ENCODE measurements at regions not wholly inside any gene's neighbourhood (a gene's known extent, or its start where the extent isn't known, plus 50 kb on each side); places are given as distances from the start of the nearest gene placed in this dataset.

- Histone ChIP-seq H2BK5ac (ENCODE audit: low read depth, low read length) (no peak overlapping the region), H2BK20ac (ENCODE audit: low read length) (no peak overlapping the region), H3K4me1 (replicated peaks in 1 of 4; ENCODE audit: control insufficient read depth in 3 of 4, insufficient read depth in 4 of 4, low read length in 3 of 4) (no peaks in the 10 kb centered on the region; a peak in 1 of 7 replicates), H2AFZ (ENCODE audit: low read length) (no peak overlapping the region), H4K8ac (ENCODE audit: extremely low read depth, insufficient read depth, low read length) (no peak overlapping the region), H3K4me2 (ENCODE audit: insufficient read depth in 1 of 2, low read depth in 2 of 2, low read length in 2 of 2) (no peak overlapping the region), H3K27ac (ENCODE audit: low read depth, low read length) (no peak overlapping the region), H4K91ac (replicated peaks; ENCODE audit: insufficient read length, low read length) (no peak overlapping the region), H3K23ac (ENCODE audit: insufficient read length) (no peak overlapping the region), H3K9ac (replicated peaks in 1 of 4; ENCODE audit: extremely low read depth in 1 of 4, low read depth in 3 of 4, low read length in 3 of 4) (no peak overlapping the region), H2BK120ac (replicated peaks; ENCODE audit: low read depth, low read length) (no peak overlapping the region), H3K4ac (replicated peaks; ENCODE audit: insufficient read length, low read depth, low read length) (no peak overlapping the region), H3K18ac (ENCODE audit: extremely low read depth, low read length) (no peak overlapping the region), H2BK12ac (ENCODE audit: low read depth, low read length) (no peak overlapping the region), H3K23me2 (ENCODE audit: low read depth, low read length) (peaks cover 5% of the 10 kb centered on the region; the same call in 1 of the 2 replicates), H3K9me3 (ENCODE audit: insufficient read depth in 2 of 2, low read depth in 1 of 2, low read length in 1 of 2) (no peaks in the 10 kb centered on the region; a peak in 1 of 4 replicates), H3K4me3 (ENCODE audit: extremely low read depth in 1 of 4, insufficient read depth in 2 of 4, low read depth in 3 of 4, low read length in 4 of 4) (no peak overlapping the region), H3K36me3 (ENCODE audit: control insufficient read depth in 2 of 4, insufficient read depth in 4 of 4, low read length in 3 of 4) (no peaks in the 10 kb centered on the region; a peak in 1 of 8 replicates), H4K5ac (ENCODE audit: insufficient read length, low read depth, low read length) (no peak overlapping the region), H3K79me2 (ENCODE audit: control insufficient read depth in 1 of 2, insufficient read depth in 2 of 2, low read length in 2 of 2) (no peaks in the 10 kb centered on the region), H2AK5ac (ENCODE audit: low read depth, low read length) (no peak overlapping the region), H2BK15ac (ENCODE audit: low read length) (no peak overlapping the region), H3K14ac (ENCODE audit: insufficient read length) (no peak overlapping the region), H4K20me1 (replicated peaks in 1 of 2; ENCODE audit: control insufficient read depth in 1 of 2, insufficient read depth in 2 of 2, low read length in 2 of 2) (peaks cover 0 to 3% of the 10 kb centered on the region in 2 experiments), H3K79me1 (ENCODE audit: low read depth, low read length) (no peaks in the 10 kb centered on the region), H3K27me3 (replicated peaks in 1 of 4; ENCODE audit: control insufficient read depth in 3 of 4, extremely low read depth in 1 of 4, insufficient read depth in 3 of 4, low read length in 3 of 4) (0 out of 7 replicates have a peak, but pooled peaks cover 0 to 2% (median 0%) of the 10 kb centered on the region in 4 experiments), H3K56ac (replicated peaks; ENCODE audit: insufficient read length, low read depth, low read length) (no peak overlapping the region)
- TF ChIP-seq KDM5A (IDR thresholded peaks at IDR 0.05; ENCODE audit: low read length) (no peak), TBP (IDR thresholded peaks at IDR 0.05; ENCODE audit: low read depth, low read length) (no peak), POLR2A (IDR thresholded peaks at IDR 0.05; ENCODE audit: control extremely low read depth in 1 of 2, low read depth in 2 of 2, low read length in 2 of 2) (no peak)
- POLR2A ChIA-PET (ENCODE audit: partially characterized antibody): no interaction called here
- no peak for DNase-seq (ENCODE audit: low read depth in 1 of 2, low spot score in 2 of 2)
- CTCF ChIA-PET (ENCODE audit: partially characterized antibody): interaction anchor here (1.1 to 1.2 kb wide), 2 partner anchors 13 to 23 kb away, joined by 3 to 8 read pairs; no protein-coding TSS in a partner anchor
- 77% methylated on average over 8 of the region's 8 CpGs; no CpG with 5 or more reads in 1 of the 2 experiments for WGBS, 2 experiments (ENCODE audit: extremely low coverage in 1 of 2, insufficient coverage in 1 of 2, insufficient read length in 1 of 2, insufficient replicate concordance in 2 of 2, low coverage in 1 of 2, low lambda C conversion rate in 2 of 2, missing lambda C conversion rate in 1 of 2)
- no peak for FAIRE-seq
These were observed 67.3 kb downstream of the TMEM18 start for GRCh38 chr2:609881-610280.
